NB4 (cell line): ENCODE measurements at regions not wholly inside any gene's neighbourhood (a gene's known extent, or its start where the extent isn't known, plus 50 kb on each side); places are given as distances from the start of the nearest gene placed in this dataset.
A peak's percentile ranks its signal among the peaks of the same experiment; 100 is the strongest.

Source experiments
- DNase-seq: peaks from one replicate; pipeline ENCODE4 v3.0.0; 2010; ENCODE audit warnings: low read depth
- H3K4me3 ChIP-seq: one replicate; pipeline ENCODE4 v1.5.1; 2011; ENCODE audit warnings: mild to moderate bottlenecking, low read depth, low read length, moderate library complexity
- CTCF ChIP-seq: IDR thresholded peaks from one replicate; pipeline ENCODE4 v1.5.1; 2012; ENCODE audit warnings: low read depth, low read length
- MAX ChIP-seq: IDR thresholded peaks from 2 replicates; pipeline ENCODE4 v1.6.1; 2011; ENCODE audit warnings: low read depth, low read length
- MYC ChIP-seq: IDR thresholded peaks from 2 replicates; pipeline ENCODE4 v1.6.1; 2011; ENCODE audit warnings: low read depth, low read length
- POLR2A ChIP-seq: IDR thresholded peaks from 2 replicates; pipeline ENCODE4 v1.6.1; 2011; ENCODE audit warnings: mild to moderate bottlenecking; ENCODE audit not compliant: insufficient read length; ENCODE audit errors: extremely low read depth

- H3K4me3 ChIP-seq, result no peak overlapping the region
- no peak for TF ChIP-seq POLR2A
- no peak for TF ChIP-seq CTCF
- TF ChIP-seq MAX, result no peak
- TF ChIP-seq MYC, result no peak
- DNase-seq, result no peak
Observed at GRCh38 chr18:27404855-27405254, 219.7 kb upstream of the CHST9 start.

GRCh38 chr18:27400001-27400400, 214.9 kb upstream of the CHST9 start:
- no peak overlapping the region for H3K4me3 ChIP-seq
- TF ChIP-seq MYC, result no peak
- TF ChIP-seq POLR2A, result no peak
- peak; percentile 17 for TF ChIP-seq CTCF
- no peak for TF ChIP-seq MAX
- peak; percentile 4 for DNase-seq

GRCh38 chr18:27395752-27396151, 210.6 kb upstream of the CHST9 start:
- DNase-seq, result no peak
- TF ChIP-seq MAX (no peak), POLR2A (no peak), CTCF (no peak), MYC (no peak)
- H3K4me3 ChIP-seq, result no peak overlapping the region

- DNase-seq, result no peak
- H3K4me3 ChIP-seq, result no peak overlapping the region
- TF ChIP-seq CTCF, result no peak
Observed at GRCh38 chr18:27394687-27395086, 209.6 kb upstream of the CHST9 start.

GRCh38 chr18:27382567-27383216, 197.6 kb upstream of the CHST9 start:
- H3K4me3 ChIP-seq, result no peak overlapping the region
- no peak for DNase-seq
- TF ChIP-seq POLR2A, result no peak
- no peak for TF ChIP-seq MAX
- TF ChIP-seq MYC, result no peak
- TF ChIP-seq CTCF, result no peak

GRCh38 chr18:27378431-27379095, 193.5 kb upstream of the CHST9 start:
- no peak for DNase-seq
- H3K4me3 ChIP-seq, result no peak overlapping the region
- TF ChIP-seq CTCF, result no peak
- no peak for TF ChIP-seq MYC
- no peak for TF ChIP-seq MAX
- TF ChIP-seq POLR2A, result no peak
